GM12878 (cell line): ENCODE measurements at regions not wholly inside any gene's neighbourhood (a gene's known extent, or its start where the extent isn't known, plus 50 kb on each side); places are given as distances from the start of the nearest gene placed in this dataset.

Experiments used
- ATAC-seq: fragments of 200-7000 bp; cut with Tn5 transposase; 3 replicates; pipeline ENCODE4 v1.9.1; 2020; ENCODE audit warnings: mild to moderate bottlenecking, moderate library complexity
- BruUV-seq: library from RNA; stranded (reverse); fragments of 400-500 nt; replicated peaks from 2 replicates; lab custom pipeline; 2021; lab: Mats Ljungman, UMichigan
- CTCF ChIA-PET: fragments of 300-600 bp; sonication (Branson Sonifier 250); formaldehyde crosslinking; extraction: SDS; loops from one replicate; lab custom pipeline; 2021; ENCODE audit warnings: inconsistent platforms; lab: Yijun Ruan, JAX
- POLR2A ChIA-PET: fragments of 350-600 bp; formaldehyde crosslinking; extraction: SDS; loops from one replicate; lab custom pipeline; 2021; ENCODE audit warnings: inconsistent platforms; lab: Charles Lee
- RAD21 ChIA-PET: fragments of 300-600 bp; sonication (Branson Sonifier 250); formaldehyde crosslinking; loops from one replicate; lab custom pipeline; 2023; ENCODE audit warnings: antibody characterized with exemption; ENCODE audit not compliant: unreplicated experiment; lab: Charles Lee
- SMC1A ChIA-PET: fragments of 300-600 bp; sonication (Branson Sonifier 250); formaldehyde crosslinking; loops from one replicate; lab custom pipeline; 2023; ENCODE audit not compliant: unreplicated experiment, uncharacterized antibody; lab: Charles Lee
- DNase-seq: peaks from one replicate; pipeline ENCODE4 v3.0.0-alpha.2; 2011; ENCODE audit warnings: low read depth, low spot score
- FAIRE-seq: peaks from 3 replicates; lab custom pipeline; 2011; peaks lifted over from hg19 to GRCh38; lab: Jason Lieb, UNC
- H2AFZ ChIP-seq: 2 replicates; pipeline ENCODE4 v1.6.0; 2011; ENCODE audit warnings: low read depth, low read length, control low read depth; ENCODE audit not compliant: control insufficient read depth
- H3K27ac ChIP-seq: 2 replicates; pipeline ENCODE4 v1.5.1; 2011; ENCODE audit warnings: control low read depth; ENCODE audit not compliant: control insufficient read depth, insufficient read depth
- H3K27me3 ChIP-seq, 2 experiments: replicated peaks in 1 of 2; 2 replicates each; pipeline versions ENCODE4 v1.6.0 to v1.6.1; 2011; ENCODE audit warnings: low read length in 1 of 2; ENCODE audit not compliant: control insufficient read depth in 2 of 2, insufficient read depth in 2 of 2
- H3K36me3 ChIP-seq, 2 experiments: 2 replicates each; pipeline ENCODE4 v1.5.1; 2011; ENCODE audit warnings: low read length in 1 of 2; ENCODE audit not compliant: control insufficient read depth in 2 of 2, insufficient read depth in 2 of 2
- H3K4me1 ChIP-seq: 2 replicates; pipeline ENCODE4 v1.6.1; 2011; ENCODE audit warnings: mild to moderate bottlenecking, low read length, moderate library complexity, mixed read lengths; ENCODE audit not compliant: control insufficient read depth, insufficient read depth
- H3K4me2 ChIP-seq: 2 replicates; pipeline ENCODE4 v1.6.0; 2011; ENCODE audit warnings: control low read depth; ENCODE audit not compliant: control insufficient read depth, insufficient read depth
- H3K4me3 ChIP-seq: fragments of 200-600 bp; sonication (generic); 2 replicates; pipeline ENCODE4 v1.5.1; 2016
- H3K79me2 ChIP-seq: 2 replicates; pipeline ENCODE4 v1.6.0; 2011; ENCODE audit warnings: low read length; ENCODE audit not compliant: control insufficient read depth, insufficient read depth
- H3K9ac ChIP-seq: 2 replicates; pipeline ENCODE4 v1.8.0; 2011; ENCODE audit warnings: low read length, control low read depth, mixed read lengths; ENCODE audit not compliant: control insufficient read depth, insufficient read depth
- H3K9me3 ChIP-seq: replicated peaks from 3 replicates; pipeline ENCODE4 v1.5.1; 2011; ENCODE audit warnings: mild to moderate bottlenecking, low read length; ENCODE audit not compliant: control insufficient read depth, insufficient read depth
- H4K20me1 ChIP-seq: 2 replicates; pipeline ENCODE4 v1.6.0; 2011; ENCODE audit not compliant: control insufficient read depth, insufficient read depth
- BCL11A ChIP-seq: IDR thresholded peaks from 2 replicates; pipeline ENCODE4 v1.6.1; 2011; ENCODE audit warnings: low read depth, low read length
- BCLAF1 ChIP-seq: fragments of 450-650 bp; IDR thresholded peaks from 2 replicates; pipeline ENCODE4 v1.6.1; 2017; ENCODE audit warnings: antibody characterized with exemption, mild to moderate bottlenecking, moderate library complexity
- JUNB ChIP-seq: IDR thresholded peaks from 2 replicates; pipeline ENCODE4 v1.6.1; 2016; ENCODE audit warnings: antibody characterized with exemption, mild to moderate bottlenecking
- NFYB ChIP-seq: IDR thresholded peaks from 2 replicates; pipeline ENCODE4 v1.6.1; 2011; ENCODE audit warnings: low read depth, mild to moderate bottlenecking, low read length, improper control_type of control experiment, moderate library complexity; ENCODE audit not compliant: insufficient read depth
- ZNF207 ChIP-seq: fragments of 450-650 bp; IDR thresholded peaks from 2 replicates; pipeline ENCODE4 v1.6.1; 2014; ENCODE audit warnings: antibody characterized with exemption, mild to moderate bottlenecking, borderline replicate concordance
- ZNF384 ChIP-seq: IDR thresholded peaks from 2 replicates; pipeline ENCODE4 v1.6.1; 2012; ENCODE audit warnings: low read depth, mild to moderate bottlenecking, low read length, improper control_type of control experiment, borderline replicate concordance
- ZNF622 ChIP-seq: fragments of 450-650 bp; IDR thresholded peaks from 2 replicates; pipeline ENCODE4 v1.6.1; 2017; ENCODE audit warnings: mild to moderate bottlenecking, inconsistent platforms
- WGBS: methylation state at CpG from one replicate; pipeline ENCODE4 v1.1.6; 2016; ENCODE audit warnings: low lambda C conversion rate; ENCODE audit not compliant: insufficient replicate concordance, insufficient coverage; ENCODE audit errors: missing lambda C conversion rate; 5-methylcytosine and 5-hydroxymethylcytosine counted together
- in situ Hi-C: fragments of 300-500 bp; cut with MboI; formaldehyde crosslinking; loops from 9 replicates; pipeline ENCODE4 v1.14.3; 2018; ENCODE audit warnings: mixed read lengths
- intact Hi-C: fragments of 100-400 bp; cut with micrococcal nuclease; formaldehyde crosslinking; loops from one replicate; pipeline ENCODE4 v1.14.2; 2022; ENCODE audit not compliant: unreplicated experiment
- TF ChIP-seq, protein P1 (sequence below): IDR thresholded peaks from 2 replicates; pipeline ENCODE4 v1.6.1; 2011; ENCODE audit warnings: borderline replicate concordance, low read depth, mild to moderate bottlenecking, moderate library complexity, mixed read lengths, low read length; ENCODE audit not compliant: insufficient read depth; ENCODE audit errors: extremely low read length

DNA sequence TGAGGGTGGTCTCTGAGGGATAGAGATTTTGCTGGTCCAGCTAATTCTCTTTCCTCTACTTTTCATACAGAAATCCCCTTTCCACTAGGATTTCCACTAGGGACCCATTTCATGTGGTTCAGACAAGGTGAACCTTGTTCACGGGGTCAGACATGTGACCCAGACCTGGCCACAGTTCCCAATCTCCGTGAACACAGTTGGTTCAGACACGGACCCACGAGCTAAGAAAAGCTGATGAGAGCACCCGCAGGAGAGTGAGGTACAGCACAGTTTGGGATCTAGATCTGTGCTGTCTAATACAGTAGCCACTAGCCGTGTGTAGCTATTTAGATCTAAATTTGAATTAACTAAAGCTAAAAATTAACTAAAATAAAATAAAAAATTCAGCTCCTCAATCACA, 88.1 kb downstream of the AXIN2 start:
- ATAC-seq (no peak), FAIRE-seq (no peak), DNase-seq (no peak)
- TF ChIP-seq NFYB, result no peak
- TF ChIP-seq BCLAF1, result no peak
- no peak for TF ChIP-seq ZNF622
- TF ChIP-seq, protein P1, sequence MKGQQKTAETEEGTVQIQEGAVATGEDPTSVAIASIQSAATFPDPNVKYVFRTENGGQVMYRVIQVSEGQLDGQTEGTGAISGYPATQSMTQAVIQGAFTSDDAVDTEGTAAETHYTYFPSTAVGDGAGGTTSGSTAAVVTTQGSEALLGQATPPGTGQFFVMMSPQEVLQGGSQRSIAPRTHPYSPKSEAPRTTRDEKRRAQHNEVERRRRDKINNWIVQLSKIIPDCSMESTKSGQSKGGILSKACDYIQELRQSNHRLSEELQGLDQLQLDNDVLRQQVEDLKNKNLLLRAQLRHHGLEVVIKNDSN, result no peak
- no peak for TF ChIP-seq ZNF207
- TF ChIP-seq BCL11A, result no peak
- no peak for TF ChIP-seq JUNB
- no peak for TF ChIP-seq ZNF384
- ChIA-PET POLR2A (no interaction called here), RAD21 (no interaction called here), SMC1A (interaction anchor here (0.6 kb wide), 1 partner anchor 26 kb away, joined by 3 read pairs; no protein-coding TSS in a partner anchor), CTCF (interaction anchor here (0.9 kb wide), 1 partner anchor 18 kb away, joined by 3 read pairs; no protein-coding TSS in a partner anchor)
- Histone ChIP-seq H3K79me2 (no peaks in the 10 kb centered on the region), H3K36me3 (no peaks in the 10 kb centered on the region), H3K4me1 (no peaks in the 10 kb centered on the region), H3K27ac (no peak overlapping the region), H2AFZ (no peak overlapping the region), H4K20me1 (no peaks in the 10 kb centered on the region), H3K4me3 (no peak overlapping the region), H3K9me3 (no peaks in the 10 kb centered on the region; the same call in 2 of the 3 replicates), H3K4me2 (no peak overlapping the region), H3K9ac (no peak overlapping the region), H3K27me3 (no peaks in the 10 kb centered on the region)
- WGBS, result 15% methylated on average over 6 of the region's 6 CpGs
- in situ Hi-C loops, result no loop called here
- intact Hi-C loops, result no loop called here
- no TSS peak for BruUV-seq
